ENCODE measurements at regions not wholly inside any gene's neighbourhood (a gene's known extent, or its start where the extent isn't known, plus 50 kb on each side); places are given as distances from the start of the nearest gene placed in this dataset.

DNA sequence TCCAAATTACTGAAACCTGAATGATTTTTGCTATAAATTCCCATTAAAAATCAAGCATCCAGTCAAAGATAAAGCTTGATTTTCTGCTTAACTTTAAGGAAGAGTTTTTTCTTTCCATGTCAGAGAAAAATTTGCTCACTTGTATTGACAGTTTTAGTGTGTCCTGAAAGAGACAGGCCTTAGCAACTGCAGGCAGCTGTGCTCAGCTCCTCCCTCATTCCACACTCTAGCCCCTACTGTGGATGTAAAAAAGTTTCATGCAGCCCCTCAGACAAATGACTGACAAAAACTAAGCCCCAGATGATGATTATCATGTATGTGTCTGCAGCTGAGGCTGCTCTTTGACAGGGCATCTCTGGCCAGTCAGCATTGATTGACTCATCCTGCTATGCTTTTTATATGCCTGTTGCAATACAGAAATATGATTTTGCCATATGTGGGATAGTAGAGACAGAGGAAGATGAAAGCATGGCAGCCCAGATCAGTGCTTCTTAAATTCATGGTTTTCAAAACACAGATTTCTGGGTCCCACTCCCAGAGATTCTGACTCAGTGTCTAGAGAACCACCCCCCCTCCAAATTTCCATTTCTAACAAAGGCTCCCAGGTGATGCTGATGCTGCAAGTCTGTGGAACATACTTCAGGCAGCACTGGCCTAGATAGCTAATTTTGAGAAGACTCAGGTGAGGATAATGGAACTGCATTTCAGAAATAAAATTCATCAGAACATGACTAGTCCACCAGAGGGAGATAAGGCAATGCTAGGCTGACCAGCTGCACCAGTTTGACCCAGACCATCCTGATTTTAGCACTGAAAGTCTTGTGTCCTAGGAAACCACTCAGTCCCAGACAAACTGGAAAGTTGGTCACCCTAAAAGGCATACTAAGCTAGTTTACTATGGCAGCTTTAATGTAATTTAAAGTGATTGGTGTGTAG, 298.7 kb upstream of the KCNN2 start:
- no peak overlapping the region for H3K4me3 ChIP-seq (ENCODE audit: control insufficient read depth, low read depth, low read length)
- no peak for DNase-seq (ENCODE audit: low read depth)
- TF ChIP-seq, protein P1, sequence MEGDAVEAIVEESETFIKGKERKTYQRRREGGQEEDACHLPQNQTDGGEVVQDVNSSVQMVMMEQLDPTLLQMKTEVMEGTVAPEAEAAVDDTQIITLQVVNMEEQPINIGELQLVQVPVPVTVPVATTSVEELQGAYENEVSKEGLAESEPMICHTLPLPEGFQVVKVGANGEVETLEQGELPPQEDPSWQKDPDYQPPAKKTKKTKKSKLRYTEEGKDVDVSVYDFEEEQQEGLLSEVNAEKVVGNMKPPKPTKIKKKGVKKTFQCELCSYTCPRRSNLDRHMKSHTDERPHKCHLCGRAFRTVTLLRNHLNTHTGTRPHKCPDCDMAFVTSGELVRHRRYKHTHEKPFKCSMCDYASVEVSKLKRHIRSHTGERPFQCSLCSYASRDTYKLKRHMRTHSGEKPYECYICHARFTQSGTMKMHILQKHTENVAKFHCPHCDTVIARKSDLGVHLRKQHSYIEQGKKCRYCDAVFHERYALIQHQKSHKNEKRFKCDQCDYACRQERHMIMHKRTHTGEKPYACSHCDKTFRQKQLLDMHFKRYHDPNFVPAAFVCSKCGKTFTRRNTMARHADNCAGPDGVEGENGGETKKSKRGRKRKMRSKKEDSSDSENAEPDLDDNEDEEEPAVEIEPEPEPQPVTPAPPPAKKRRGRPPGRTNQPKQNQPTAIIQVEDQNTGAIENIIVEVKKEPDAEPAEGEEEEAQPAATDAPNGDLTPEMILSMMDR (IDR thresholded peaks at IDR 0.05; ENCODE audit: control insufficient read depth, insufficient read depth, low read depth, low read length, missing control alignments): no peak

DNA sequence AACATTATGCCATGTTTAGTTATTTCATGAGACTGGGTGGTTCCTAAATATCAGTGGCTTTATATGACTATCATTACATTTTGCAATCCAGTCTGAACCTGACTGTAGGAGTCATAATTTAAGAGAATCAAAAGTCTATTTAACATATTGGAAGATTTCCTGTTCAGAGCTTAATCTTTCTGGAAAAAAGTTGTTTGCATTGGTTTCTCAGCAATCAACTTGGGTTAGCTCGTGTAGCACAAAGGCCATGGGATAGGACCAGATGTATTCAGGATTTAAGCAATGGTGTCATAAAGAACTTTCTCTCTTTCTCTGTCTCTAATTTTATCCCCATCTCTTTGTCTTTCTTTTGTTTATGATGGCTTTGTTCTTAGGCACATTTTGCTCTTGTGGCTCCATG, 296.0 kb upstream of the KCNN2 start:
- H3K4me3 ChIP-seq (ENCODE audit: control insufficient read depth, low read depth, low read length): no peak overlapping the region
- no peak for DNase-seq (ENCODE audit: low read depth)
- TF ChIP-seq, protein P1 (IDR thresholded peaks at IDR 0.05; ENCODE audit: control insufficient read depth, insufficient read depth, low read depth, low read length, missing control alignments): no peak

DNA sequence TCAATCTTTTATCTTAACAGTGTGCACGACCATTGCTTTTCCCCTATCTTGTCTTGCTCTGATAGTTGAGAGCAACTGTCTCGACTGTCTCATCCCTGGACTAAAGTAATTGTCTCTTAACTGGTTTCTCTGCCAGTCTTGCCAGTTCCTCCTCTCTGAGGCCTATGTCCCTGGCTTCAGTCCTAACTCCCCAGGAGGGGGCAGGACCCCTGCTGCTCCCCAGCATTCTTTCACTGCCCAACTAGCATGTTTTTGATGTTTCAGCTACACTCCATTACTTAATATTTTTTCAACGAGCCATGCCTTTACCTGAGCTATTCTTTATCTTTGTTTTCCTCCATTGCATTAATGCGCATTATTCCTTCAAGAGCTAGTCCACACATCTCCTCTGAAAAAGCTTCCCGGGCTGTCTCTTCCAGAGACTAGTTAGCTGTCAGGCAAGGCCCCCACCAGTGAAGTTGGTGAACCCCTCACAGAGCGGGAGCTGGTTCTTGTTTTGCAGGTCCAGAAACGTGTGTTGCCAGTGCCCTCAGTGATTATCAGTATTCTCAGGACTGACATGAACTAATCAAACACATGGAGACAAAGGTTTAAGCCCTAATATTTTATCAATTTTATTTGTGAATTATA, 291.7 kb upstream of the KCNN2 start:
- no peak overlapping the region for H3K4me3 ChIP-seq (ENCODE audit: control insufficient read depth, low read depth, low read length)
- TF ChIP-seq, protein P1 (IDR thresholded peaks at IDR 0.05; ENCODE audit: control insufficient read depth, insufficient read depth, low read depth, low read length, missing control alignments): no peak
- no peak for DNase-seq (ENCODE audit: low read depth)

DNA sequence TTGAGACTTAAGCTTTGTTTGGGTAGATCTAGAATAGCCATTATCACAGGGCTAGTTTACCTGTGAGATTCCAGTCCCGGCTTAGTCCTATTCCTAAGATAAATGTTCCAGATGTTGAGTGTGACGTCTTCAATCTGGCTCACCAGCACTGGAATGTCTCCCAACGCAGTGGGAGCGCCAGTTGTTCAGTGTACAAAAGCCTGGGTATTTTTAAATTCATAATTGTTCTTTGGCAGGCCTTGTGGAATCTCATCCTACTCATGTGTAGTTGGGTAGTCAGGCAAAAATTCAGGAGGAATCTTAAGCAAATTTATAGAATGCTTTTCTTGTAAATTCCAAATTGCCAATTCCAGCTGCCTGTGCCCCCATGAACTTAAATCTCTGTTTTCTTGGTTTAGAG, 272.6 kb upstream of the KCNN2 start:
- H3K4me3 ChIP-seq (ENCODE audit: control insufficient read depth, low read depth, low read length): no peak overlapping the region
- no peak for DNase-seq (ENCODE audit: low read depth)
- TF ChIP-seq, protein P1 (IDR thresholded peaks at IDR 0.05; ENCODE audit: control insufficient read depth, insufficient read depth, low read depth, low read length, missing control alignments): no peak

DNA sequence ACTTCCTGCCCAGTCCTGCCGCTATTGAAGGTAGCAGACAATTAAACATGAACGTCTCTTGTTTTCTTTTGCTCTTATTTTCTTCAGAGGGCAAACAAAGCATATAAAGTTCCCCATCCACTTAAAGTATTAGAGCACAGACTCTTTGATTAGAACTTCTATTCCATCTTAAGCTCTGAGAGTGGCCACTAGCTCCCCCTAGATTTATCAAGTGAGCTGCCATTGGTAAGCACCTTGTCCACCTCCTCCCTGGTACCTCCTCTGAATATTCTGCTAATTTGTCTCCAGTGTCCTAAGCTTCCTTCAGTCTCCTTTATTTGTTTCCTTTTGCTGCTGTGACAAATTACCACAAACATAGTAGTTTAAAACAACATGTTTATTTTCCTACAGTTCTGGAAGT, 264.3 kb upstream of the KCNN2 start:
- DNase-seq (ENCODE audit: low read depth): no peak
- no peak overlapping the region for H3K4me3 ChIP-seq (ENCODE audit: control insufficient read depth, low read depth, low read length)
- TF ChIP-seq, protein P1 (IDR thresholded peaks at IDR 0.05; ENCODE audit: control insufficient read depth, insufficient read depth, low read depth, low read length, missing control alignments): no peak

DNA sequence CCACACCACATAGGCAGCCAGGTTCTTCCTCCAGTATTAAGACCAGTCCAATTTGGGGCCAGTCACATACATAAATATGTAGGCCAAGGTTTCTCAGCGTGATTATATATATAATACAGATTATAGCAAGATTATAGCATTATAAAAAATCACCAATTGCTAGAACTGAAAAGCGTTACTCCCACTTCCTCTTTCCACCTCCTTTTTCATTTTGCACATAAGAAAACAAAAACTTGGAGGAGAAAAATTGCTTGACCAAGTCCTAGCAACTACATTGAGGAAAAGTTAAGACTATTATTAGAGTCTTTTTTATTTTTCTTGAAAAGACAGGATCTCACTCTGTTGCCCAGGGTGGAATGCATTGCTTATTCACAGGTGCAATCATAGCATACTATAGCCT, 262.7 kb upstream of the KCNN2 start:
- TF ChIP-seq, protein P1 (IDR thresholded peaks at IDR 0.05; ENCODE audit: control insufficient read depth, insufficient read depth, low read depth, low read length, missing control alignments): no peak

More for the DNA sequence above, 262.7 kb upstream of the KCNN2 start:
- no peak for DNase-seq (ENCODE audit: low read depth)
- no peak overlapping the region for H3K4me3 ChIP-seq (ENCODE audit: control insufficient read depth, low read depth, low read length)

Measured in AG09309 (cell line).